ENCODE measurements at regions not wholly inside any gene's neighbourhood (a gene's known extent, or its start where the extent isn't known, plus 50 kb on each side); places are given as distances from the start of the nearest gene placed in this dataset.

- TF ChIP-seq POLR2A (IDR thresholded peaks at IDR 0.05; ENCODE audit: low read depth, low read length), result no peak
- TF ChIP-seq, protein P1, sequence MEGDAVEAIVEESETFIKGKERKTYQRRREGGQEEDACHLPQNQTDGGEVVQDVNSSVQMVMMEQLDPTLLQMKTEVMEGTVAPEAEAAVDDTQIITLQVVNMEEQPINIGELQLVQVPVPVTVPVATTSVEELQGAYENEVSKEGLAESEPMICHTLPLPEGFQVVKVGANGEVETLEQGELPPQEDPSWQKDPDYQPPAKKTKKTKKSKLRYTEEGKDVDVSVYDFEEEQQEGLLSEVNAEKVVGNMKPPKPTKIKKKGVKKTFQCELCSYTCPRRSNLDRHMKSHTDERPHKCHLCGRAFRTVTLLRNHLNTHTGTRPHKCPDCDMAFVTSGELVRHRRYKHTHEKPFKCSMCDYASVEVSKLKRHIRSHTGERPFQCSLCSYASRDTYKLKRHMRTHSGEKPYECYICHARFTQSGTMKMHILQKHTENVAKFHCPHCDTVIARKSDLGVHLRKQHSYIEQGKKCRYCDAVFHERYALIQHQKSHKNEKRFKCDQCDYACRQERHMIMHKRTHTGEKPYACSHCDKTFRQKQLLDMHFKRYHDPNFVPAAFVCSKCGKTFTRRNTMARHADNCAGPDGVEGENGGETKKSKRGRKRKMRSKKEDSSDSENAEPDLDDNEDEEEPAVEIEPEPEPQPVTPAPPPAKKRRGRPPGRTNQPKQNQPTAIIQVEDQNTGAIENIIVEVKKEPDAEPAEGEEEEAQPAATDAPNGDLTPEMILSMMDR (IDR thresholded peaks at IDR 0.05 in 2 of 3, conservative IDR thresholded peaks at IDR 0.05 in 1 of 3; ENCODE audit: control insufficient read depth in 2 of 3, extremely low read depth in 1 of 3, insufficient read depth in 1 of 3, low read depth in 3 of 3, low read length in 3 of 3), result no peak
- no peak for TF ChIP-seq CEBPZ (IDR thresholded peaks at IDR 0.05; ENCODE audit: low read depth, low read length)
- TF ChIP-seq YY1 (IDR thresholded peaks at IDR 0.05; ENCODE audit: low read depth, low read length), result no peak
- no peak for TF ChIP-seq CEBPB (IDR thresholded peaks at IDR 0.05; ENCODE audit: borderline replicate concordance in 1 of 2, low read depth in 2 of 2, low read length in 2 of 2)
- TF ChIP-seq SIN3A (IDR thresholded peaks at IDR 0.05; ENCODE audit: low read depth, low read length), result no peak
- TF ChIP-seq RELB (IDR thresholded peaks at IDR 0.05; ENCODE audit: low read depth), result no peak
- TF ChIP-seq SP1 (IDR thresholded peaks at IDR 0.05; ENCODE audit: low read depth, low read length), result no peak
- TF ChIP-seq ZNF274 (IDR thresholded peaks at IDR 0.05; ENCODE audit: insufficient read depth, insufficient read length), result no peak
- TF ChIP-seq, protein P2, sequence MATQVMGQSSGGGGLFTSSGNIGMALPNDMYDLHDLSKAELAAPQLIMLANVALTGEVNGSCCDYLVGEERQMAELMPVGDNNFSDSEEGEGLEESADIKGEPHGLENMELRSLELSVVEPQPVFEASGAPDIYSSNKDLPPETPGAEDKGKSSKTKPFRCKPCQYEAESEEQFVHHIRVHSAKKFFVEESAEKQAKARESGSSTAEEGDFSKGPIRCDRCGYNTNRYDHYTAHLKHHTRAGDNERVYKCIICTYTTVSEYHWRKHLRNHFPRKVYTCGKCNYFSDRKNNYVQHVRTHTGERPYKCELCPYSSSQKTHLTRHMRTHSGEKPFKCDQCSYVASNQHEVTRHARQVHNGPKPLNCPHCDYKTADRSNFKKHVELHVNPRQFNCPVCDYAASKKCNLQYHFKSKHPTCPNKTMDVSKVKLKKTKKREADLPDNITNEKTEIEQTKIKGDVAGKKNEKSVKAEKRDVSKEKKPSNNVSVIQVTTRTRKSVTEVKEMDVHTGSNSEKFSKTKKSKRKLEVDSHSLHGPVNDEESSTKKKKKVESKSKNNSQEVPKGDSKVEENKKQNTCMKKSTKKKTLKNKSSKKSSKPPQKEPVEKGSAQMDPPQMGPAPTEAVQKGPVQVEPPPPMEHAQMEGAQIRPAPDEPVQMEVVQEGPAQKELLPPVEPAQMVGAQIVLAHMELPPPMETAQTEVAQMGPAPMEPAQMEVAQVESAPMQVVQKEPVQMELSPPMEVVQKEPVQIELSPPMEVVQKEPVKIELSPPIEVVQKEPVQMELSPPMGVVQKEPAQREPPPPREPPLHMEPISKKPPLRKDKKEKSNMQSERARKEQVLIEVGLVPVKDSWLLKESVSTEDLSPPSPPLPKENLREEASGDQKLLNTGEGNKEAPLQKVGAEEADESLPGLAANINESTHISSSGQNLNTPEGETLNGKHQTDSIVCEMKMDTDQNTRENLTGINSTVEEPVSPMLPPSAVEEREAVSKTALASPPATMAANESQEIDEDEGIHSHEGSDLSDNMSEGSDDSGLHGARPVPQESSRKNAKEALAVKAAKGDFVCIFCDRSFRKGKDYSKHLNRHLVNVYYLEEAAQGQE (IDR thresholded peaks at IDR 0.05; ENCODE audit: low read depth, low read length), result no peak
- TF ChIP-seq NR2F1 (conservative IDR thresholded peaks at IDR 0.05), result no peak
- no peak for TF ChIP-seq EP300 (IDR thresholded peaks at IDR 0.05; ENCODE audit: borderline replicate concordance in 1 of 2, control insufficient read depth in 1 of 2, low read depth in 2 of 2, low read length in 2 of 2)
- no peak for TF ChIP-seq MAX (IDR thresholded peaks at IDR 0.05; ENCODE audit: low read depth, low read length)
Measured at GRCh38 chr10:10438335-10439100, 579.2 kb upstream of the CELF2 start.
